ENCODE measurements at regions not wholly inside any gene's neighbourhood (a gene's known extent, or its start where the extent isn't known, plus 50 kb on each side); places are given as distances from the start of the nearest gene placed in this dataset.
A peak's percentile ranks its signal among the peaks of the same experiment; 100 is the strongest.
"Not testable (repeated sequence)": the region's sequence is repeated elsewhere in the genome, so short reads cannot be mapped to it uniquely, and the experiment has no call there.

GRCh38 chr3:28140664-28141063, 100.8 kb upstream of the CMC1 start:
- H3K27ac Mint-ChIP-seq = no peak overlapping the region
- no peak overlapping the region for H3K4me3 Mint-ChIP-seq
- no peaks in the 10 kb centered on the region for H3K9me3 Mint-ChIP-seq
- no peak for DNase-seq
- peaks cover under 1 to 2% (median 2%) of the 10 kb centered on the region in 3 donors for H3K27me3 Mint-ChIP-seq (ENCODE audit: low read depth in 3 of 3)
- H3K4me1 Mint-ChIP-seq = no peaks in the 10 kb centered on the region
- no peaks in the 10 kb centered on the region for H3K36me3 Mint-ChIP-seq

DNA sequence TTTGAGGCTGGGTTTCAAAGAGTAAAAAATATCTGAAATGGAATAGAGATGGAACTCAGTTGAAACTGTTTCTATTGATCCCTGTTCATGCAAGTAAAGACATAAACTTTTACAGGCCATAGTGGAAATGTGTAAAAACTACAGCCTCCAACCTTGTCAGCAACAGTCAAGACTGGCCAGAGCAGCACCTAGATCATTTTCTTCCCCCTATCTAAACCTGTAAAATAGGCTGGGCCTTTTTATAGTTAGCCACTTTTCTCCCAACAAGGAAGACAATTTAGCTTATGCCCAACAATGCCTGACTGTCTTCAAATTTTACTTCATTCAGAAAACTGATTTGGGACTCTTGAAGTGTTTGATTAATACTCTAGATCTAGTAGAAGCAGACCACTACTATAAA, 91.5 kb upstream of the CMC1 start:
- no peak for DNase-seq
- no peak overlapping the region for H3K27ac Mint-ChIP-seq
- H3K4me3 Mint-ChIP-seq = no peak overlapping the region
- H3K4me1 Mint-ChIP-seq = peaks cover 14 to 18% of the 10 kb centered on the region in 2 donors
- H3K9me3 Mint-ChIP-seq = no peaks in the 10 kb centered on the region
- no peaks in the 10 kb centered on the region for H3K36me3 Mint-ChIP-seq
- H3K27me3 Mint-ChIP-seq (ENCODE audit: low read depth in 3 of 3) = peaks cover 0 to 3% (median 0%) of the 10 kb centered on the region in 3 donors

GRCh38 chr3:28150465-28151206, 90.8 kb upstream of the CMC1 start:
- H3K27me3 Mint-ChIP-seq (ENCODE audit: low read depth in 3 of 3) = peaks cover 0 to 2% (median 0%) of the 10 kb centered on the region in 3 donors

GRCh38 chr3:28151207-28151550, 90.2 kb upstream of the CMC1 start:
- no peak for DNase-seq
- Mint-ChIP-seq H3K4me3 (peak overlapping the region in 2 of 5 donors; percentile 34 to 36), H3K9me3 (peaks cover 0 to 2% (median 0%) of the 10 kb centered on the region in 6 donors), H3K4me1 (peaks cover 14 to 18% of the 10 kb centered on the region in 2 donors), H3K36me3 (no peaks in the 10 kb centered on the region), H3K27me3 (ENCODE audit: low read depth in 3 of 3) (peaks cover 0 to 1% (median 0%) of the 10 kb centered on the region in 3 donors), H3K27ac (peak overlapping the region in 1 of 6 donors; percentile 50)

More at GRCh38 chr3:28150465-28151206, 90.8 kb upstream of the CMC1 start:
- H3K36me3 Mint-ChIP-seq = no peaks in the 10 kb centered on the region
- DNase-seq = no peak
- H3K4me3 Mint-ChIP-seq = peak overlapping the region in 2 of 5 donors; percentile 34 to 36
- peak overlapping the region in 2 of 6 donors; percentile 22 to 50 for H3K27ac Mint-ChIP-seq
- peaks cover 14 to 18% of the 10 kb centered on the region in 2 donors for H3K4me1 Mint-ChIP-seq
- no peaks in the 10 kb centered on the region for H3K9me3 Mint-ChIP-seq

DNA sequence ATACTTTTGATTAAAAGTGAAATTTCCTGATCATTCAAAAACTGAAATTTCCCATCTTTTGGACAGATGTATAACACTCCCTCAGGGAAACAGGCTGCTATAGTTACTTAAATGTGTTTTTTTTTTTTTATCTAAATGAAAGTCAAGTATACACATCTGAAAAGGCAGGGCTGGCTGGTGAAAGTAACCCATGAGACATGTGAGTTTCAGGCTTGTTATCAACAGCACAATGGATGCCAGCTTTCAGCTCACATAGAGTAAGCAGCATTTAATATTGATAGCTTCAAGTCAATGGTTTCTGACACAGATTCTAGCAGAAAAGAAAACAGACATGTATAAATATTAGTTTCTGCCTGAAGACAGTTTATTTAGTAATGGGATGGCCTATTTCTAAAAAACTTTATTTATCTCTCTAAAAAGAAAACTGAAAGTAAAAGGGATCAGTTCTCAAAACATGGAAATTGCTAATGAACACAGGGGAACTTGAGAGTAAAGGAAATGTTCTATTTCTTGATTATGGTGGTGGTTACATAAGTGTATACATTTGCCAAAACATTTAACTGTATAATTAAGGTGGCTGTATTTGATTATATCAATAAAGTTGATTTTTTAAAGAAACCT, 89.7 kb upstream of the CMC1 start:
- Mint-ChIP-seq H3K9me3 (peaks cover 0 to 2% (median under 1%) of the 10 kb centered on the region in 6 donors), H3K27ac (peak overlapping the region in 5 of 6 donors; percentile 30 to 65 (median 48)), H3K4me3 (peak overlapping the region; percentile 51 to 70 (median 66)), H3K36me3 (no peaks in the 10 kb centered on the region), H3K4me1 (peaks cover 14 to 18% of the 10 kb centered on the region in 2 donors), H3K27me3 (ENCODE audit: low read depth in 3 of 3) (peaks cover 0 to 1% (median 0%) of the 10 kb centered on the region in 3 donors)
- peak; percentile 3 to 17 (median 12) for DNase-seq

DNA sequence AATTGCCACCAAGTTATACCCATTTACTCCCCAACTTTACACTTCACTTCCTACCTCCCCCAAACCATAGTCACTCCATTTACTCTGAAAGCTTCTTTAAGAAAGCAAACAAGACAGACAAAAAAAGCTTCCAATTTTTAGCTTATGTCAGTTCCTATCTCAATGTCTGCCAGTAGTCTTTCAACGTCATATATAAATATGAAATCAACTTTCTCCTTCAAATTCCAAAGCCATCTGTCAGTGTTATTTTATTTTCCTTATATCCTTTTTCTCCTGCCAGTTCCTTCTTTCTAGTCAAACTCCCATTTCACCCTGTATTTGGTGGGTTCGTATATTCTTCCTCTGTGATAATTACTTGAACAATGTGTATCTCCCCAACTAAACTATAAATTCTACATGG, 85.8 kb upstream of the CMC1 start:
- H3K4me1 Mint-ChIP-seq = peaks cover 12 to 18% of the 10 kb centered on the region in 2 donors
- peaks cover 6 to 24% (median 10%) of the 10 kb centered on the region in 6 donors for H3K9me3 Mint-ChIP-seq
- H3K4me3 Mint-ChIP-seq = no peak overlapping the region
- no peak overlapping the region for H3K27ac Mint-ChIP-seq
- peaks cover 0 to 1% (median 0%) of the 10 kb centered on the region in 3 donors for H3K27me3 Mint-ChIP-seq (ENCODE audit: low read depth in 3 of 3)
- DNase-seq = no peak
- peaks cover 4 to 22% (median 5%) of the 10 kb centered on the region in 3 donors for H3K36me3 Mint-ChIP-seq

DNA sequence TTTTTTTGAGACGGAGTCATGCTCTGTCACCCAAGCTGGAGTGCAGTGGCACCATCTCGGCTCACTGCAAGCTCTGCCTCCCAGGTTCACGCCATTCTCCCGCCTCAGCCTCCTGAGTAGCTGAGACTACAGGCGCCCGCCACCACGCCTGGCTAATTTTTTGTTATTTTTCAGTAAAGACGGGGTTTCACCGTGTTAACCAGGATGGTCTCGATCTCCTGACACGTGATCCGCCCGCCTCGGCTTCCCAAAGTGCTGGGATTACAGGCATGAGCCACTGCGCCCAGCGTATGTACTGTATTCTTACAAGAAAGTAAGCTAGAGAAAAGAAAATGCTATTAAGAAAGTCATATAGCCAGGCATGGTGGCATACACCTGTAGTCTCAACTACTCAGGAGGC, 84.8 kb upstream of the CMC1 start:
- H3K27me3 Mint-ChIP-seq (ENCODE audit: low read depth in 3 of 3); DNase-seq; H3K27ac Mint-ChIP-seq; H3K4me3 Mint-ChIP-seq; H3K4me1 Mint-ChIP-seq: not testable (repeated sequence)
- H3K36me3 Mint-ChIP-seq = peaks cover 4 to 22% (median 5%) of the 10 kb centered on the region in 3 donors
- H3K9me3 Mint-ChIP-seq = peaks cover 6 to 24% (median 10%) of the 10 kb centered on the region in 6 donors

- Mint-ChIP-seq H3K4me1 (peaks cover 14 to 32% of the 10 kb centered on the region in 2 donors), H3K36me3 (peaks cover 0 to 9% (median 0%) of the 10 kb centered on the region in 3 donors), H3K27ac (peak overlapping the region; percentile 36 to 88 (median 74)), H3K4me3 (peak overlapping the region; percentile 52 to 82 (median 74)), H3K27me3 (ENCODE audit: low read depth in 3 of 3) (no peaks in the 10 kb centered on the region), H3K9me3 (peaks cover 0 to 2% (median 0%) of the 10 kb centered on the region in 6 donors)
- peak; percentile 22 to 38 (median 38) for DNase-seq
These were observed 69.5 kb upstream of the CMC1 start for GRCh38 chr3:28171962-28172361.

DNA sequence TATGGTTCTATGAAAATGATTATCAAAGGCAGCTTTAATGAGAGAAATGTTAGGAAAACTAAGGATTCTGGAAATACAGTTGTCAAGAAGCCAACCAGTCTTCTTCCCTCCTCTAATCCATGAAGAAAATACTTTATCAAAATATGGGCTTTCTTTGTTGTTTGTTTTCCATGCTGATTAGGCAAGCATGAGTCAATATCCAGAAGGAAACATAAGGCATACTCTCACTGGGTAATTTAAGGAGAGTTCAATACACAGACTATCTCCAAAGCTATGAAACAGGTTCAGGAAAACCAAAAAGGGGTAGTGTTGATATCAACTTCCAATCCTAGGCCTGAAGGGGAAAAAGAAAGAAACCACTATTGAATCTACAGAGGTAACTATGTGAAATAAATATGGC, 68.7 kb upstream of the CMC1 start:
- no peaks in the 10 kb centered on the region for H3K27me3 Mint-ChIP-seq (ENCODE audit: low read depth in 3 of 3)
- H3K27ac Mint-ChIP-seq = peak overlapping the region in 1 of 6 donors; percentile 5
- H3K4me1 Mint-ChIP-seq = peaks cover 14 to 32% of the 10 kb centered on the region in 2 donors
- H3K36me3 Mint-ChIP-seq = peaks cover 0 to 9% (median 0%) of the 10 kb centered on the region in 3 donors
- H3K4me3 Mint-ChIP-seq = peak overlapping the region in 3 of 5 donors; percentile 2 to 18 (median 2)
- no peak for DNase-seq
- peaks cover 0 to 2% (median 0%) of the 10 kb centered on the region in 6 donors for H3K9me3 Mint-ChIP-seq

DNA sequence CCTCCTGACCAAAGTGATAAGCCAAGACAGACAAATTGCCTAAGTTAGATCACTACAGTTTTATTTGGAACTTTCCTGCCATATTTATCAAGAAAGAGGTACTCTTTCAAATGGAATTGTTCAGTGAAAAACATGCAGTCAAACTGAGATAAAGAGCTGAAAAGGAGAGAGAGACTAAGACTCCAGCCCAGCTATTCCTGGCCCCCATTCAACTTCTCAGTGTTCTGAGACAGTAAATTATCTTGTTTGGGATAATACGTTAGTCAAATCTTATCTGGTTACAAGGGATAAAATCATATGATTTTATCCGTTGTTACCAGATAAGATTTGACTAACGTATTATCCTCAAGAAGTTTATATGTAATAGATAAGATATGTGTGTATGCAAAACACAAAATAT, 67.6 kb upstream of the CMC1 start:
- H3K27ac Mint-ChIP-seq = no peak overlapping the region
- no peak overlapping the region for H3K4me3 Mint-ChIP-seq
- no peaks in the 10 kb centered on the region for H3K27me3 Mint-ChIP-seq (ENCODE audit: low read depth in 3 of 3)
- H3K9me3 Mint-ChIP-seq = peaks cover 0 to 2% (median 0%) of the 10 kb centered on the region in 6 donors
- H3K36me3 Mint-ChIP-seq = peaks cover 0 to 9% (median 0%) of the 10 kb centered on the region in 3 donors
- DNase-seq = no peak
- peaks cover 14 to 32% of the 10 kb centered on the region in 2 donors for H3K4me1 Mint-ChIP-seq

DNA sequence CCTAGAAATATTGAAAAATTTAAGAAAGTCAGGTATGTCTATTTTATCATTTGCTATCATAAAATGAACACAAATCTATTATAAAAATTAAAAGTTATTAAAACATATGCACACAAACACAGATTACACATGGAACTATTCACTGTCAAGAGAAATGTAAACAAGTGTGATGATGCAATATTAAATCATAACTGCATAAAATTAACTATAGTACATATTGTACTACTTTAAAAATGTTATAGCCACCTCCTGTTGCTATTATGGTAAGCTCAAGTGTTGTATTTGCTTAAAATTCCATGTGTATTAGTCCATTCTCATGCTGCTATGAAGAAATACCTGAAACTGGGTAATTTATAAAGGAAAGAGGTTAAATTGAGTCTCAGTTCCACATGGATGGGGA, 54.7 kb upstream of the CMC1 start:
- no peak overlapping the region for H3K27ac Mint-ChIP-seq
- no peak for DNase-seq
- H3K4me1 Mint-ChIP-seq = peaks cover 12 to 19% of the 10 kb centered on the region in 2 donors
- H3K27me3 Mint-ChIP-seq (ENCODE audit: low read depth in 3 of 3) = peaks cover 0 to 2% (median 1%) of the 10 kb centered on the region in 3 donors
- peaks cover 0 to 6% (median 0%) of the 10 kb centered on the region in 6 donors for H3K9me3 Mint-ChIP-seq
- H3K4me3 Mint-ChIP-seq = no peak overlapping the region
- H3K36me3 Mint-ChIP-seq = peaks cover 0 to 4% (median 0%) of the 10 kb centered on the region in 3 donors

DNA sequence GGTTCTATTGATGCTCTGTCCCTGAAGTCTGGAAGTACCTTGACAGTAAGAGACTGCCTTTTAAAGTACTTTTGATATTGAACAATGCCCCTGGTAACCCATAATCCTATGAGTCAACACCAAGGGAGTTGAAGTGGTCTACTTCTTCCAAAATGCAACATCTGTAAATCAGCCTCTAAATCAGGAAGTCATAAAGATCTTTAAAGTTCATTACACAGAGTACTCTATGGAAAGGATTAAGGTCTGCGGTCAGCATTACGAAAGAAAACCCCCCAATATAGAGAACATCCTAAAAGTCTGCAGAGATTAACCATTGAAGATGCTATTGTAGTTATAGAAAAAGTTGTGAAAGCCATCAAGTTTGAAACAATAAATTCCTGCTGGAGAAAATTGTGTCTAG, 52.7 kb upstream of the CMC1 start:
- Mint-ChIP-seq H3K27me3 (ENCODE audit: low read depth in 3 of 3) (peaks cover 0 to 2% (median 1%) of the 10 kb centered on the region in 3 donors), H3K4me3 (no peak overlapping the region), H3K27ac (no peak overlapping the region), H3K36me3 (peaks cover 0 to 4% (median 0%) of the 10 kb centered on the region in 3 donors), H3K4me1 (peaks cover 12 to 19% of the 10 kb centered on the region in 2 donors), H3K9me3 (peaks cover 0 to 3% (median 0%) of the 10 kb centered on the region in 6 donors)
- no peak for DNase-seq

DNA sequence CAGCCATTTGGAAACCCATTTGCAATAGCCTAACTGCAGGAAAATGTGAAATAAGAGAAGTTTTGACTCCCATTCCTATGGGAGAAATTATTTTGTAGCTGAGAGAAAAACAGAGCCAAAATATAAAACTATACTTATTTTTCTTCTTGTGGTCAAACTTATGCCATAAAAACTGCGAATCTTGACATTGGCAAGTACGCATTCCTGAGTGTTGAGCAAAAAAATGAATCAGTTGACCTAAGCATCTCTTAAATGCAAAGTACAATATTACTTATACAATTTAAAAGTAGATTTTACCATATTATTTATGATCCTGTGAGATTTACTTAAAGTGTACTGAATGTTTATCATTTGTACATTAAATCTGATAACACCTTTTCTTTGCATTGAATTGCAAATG, 50.1 kb upstream of the CMC1 start:
- Mint-ChIP-seq H3K4me3 (no peak overlapping the region), H3K36me3 (peaks cover 0 to 4% (median 0%) of the 10 kb centered on the region in 3 donors), H3K27me3 (ENCODE audit: low read depth in 3 of 3) (peaks cover 0 to 2% (median 1%) of the 10 kb centered on the region in 3 donors), H3K4me1 (peaks cover 0 to 7% of the 10 kb centered on the region in 2 donors), H3K9me3 (peaks cover 0 to 2% (median 0%) of the 10 kb centered on the region in 6 donors), H3K27ac (no peak overlapping the region)
- no peak for DNase-seq

Measured in immature natural killer cell (primary cell).